ENCODE measurements at regions not wholly inside any gene's neighbourhood (a gene's known extent, or its start where the extent isn't known, plus 50 kb on each side); places are given as distances from the start of the nearest gene placed in this dataset.

GRCh38 chr21:41024341-41024740 lies 143.6 kb upstream of the BACE2 start:
- Histone ChIP-seq H3K4me1 (ENCODE audit: control insufficient read depth in 1 of 2, insufficient read depth in 2 of 2, low read length in 2 of 2) (no peaks in the 10 kb centered on the region), H3K4me3 (replicated peaks in 1 of 3; ENCODE audit: low read depth in 2 of 3, low read length in 3 of 3) (no peak overlapping the region), H2AFZ (ENCODE audit: insufficient read depth, low read depth, low read length, poor library complexity, severe bottlenecking) (no peak overlapping the region), H3K36me3 (replicated peaks in 1 of 2; ENCODE audit: control insufficient read depth in 1 of 2, insufficient read depth in 2 of 2, low read length in 2 of 2) (no peaks in the 10 kb centered on the region), H4K20me1 (ENCODE audit: insufficient read depth, low read length) (no peaks in the 10 kb centered on the region), H3K79me2 (ENCODE audit: insufficient read depth, low read length) (no peaks in the 10 kb centered on the region), H3K4me2 (replicated peaks; ENCODE audit: extremely low read depth, low read length, poor library complexity, severe bottlenecking) (no peak overlapping the region), H3K27ac (ENCODE audit: low read depth in 1 of 2, low read length in 2 of 2) (no peak overlapping the region), H3K9me3 (replicated peaks in 1 of 2; ENCODE audit: control insufficient read depth in 1 of 2, insufficient read depth in 1 of 2, low read length in 2 of 2) (no peaks in the 10 kb centered on the region), H3K9ac (ENCODE audit: insufficient read depth, low read length, poor library complexity, severe bottlenecking) (no peak overlapping the region), H3K27me3 (ENCODE audit: control insufficient read depth in 2 of 2, insufficient read depth in 2 of 2, low read length in 2 of 2) (no peaks in the 10 kb centered on the region)
- H3K9me3 Mint-ChIP-seq, result peaks cover 3 to 12% (median 5%) of the 10 kb centered on the region in 7 donors
- DNase-seq, result no peak
- WGBS (ENCODE audit: insufficient coverage), result no CpG with 5 or more reads among the region's 2 CpGs
- peaks cover 0 to 6% (median 5%) of the 10 kb centered on the region in 3 donors for H3K27me3 Mint-ChIP-seq (ENCODE audit: low read depth in 3 of 3)
- H3K27ac Mint-ChIP-seq, result peak overlapping the region in 1 of 7 donors; percentile 42
- H3K36me3 Mint-ChIP-seq, result no peaks in the 10 kb centered on the region
- TF ChIP-seq, protein P1, sequence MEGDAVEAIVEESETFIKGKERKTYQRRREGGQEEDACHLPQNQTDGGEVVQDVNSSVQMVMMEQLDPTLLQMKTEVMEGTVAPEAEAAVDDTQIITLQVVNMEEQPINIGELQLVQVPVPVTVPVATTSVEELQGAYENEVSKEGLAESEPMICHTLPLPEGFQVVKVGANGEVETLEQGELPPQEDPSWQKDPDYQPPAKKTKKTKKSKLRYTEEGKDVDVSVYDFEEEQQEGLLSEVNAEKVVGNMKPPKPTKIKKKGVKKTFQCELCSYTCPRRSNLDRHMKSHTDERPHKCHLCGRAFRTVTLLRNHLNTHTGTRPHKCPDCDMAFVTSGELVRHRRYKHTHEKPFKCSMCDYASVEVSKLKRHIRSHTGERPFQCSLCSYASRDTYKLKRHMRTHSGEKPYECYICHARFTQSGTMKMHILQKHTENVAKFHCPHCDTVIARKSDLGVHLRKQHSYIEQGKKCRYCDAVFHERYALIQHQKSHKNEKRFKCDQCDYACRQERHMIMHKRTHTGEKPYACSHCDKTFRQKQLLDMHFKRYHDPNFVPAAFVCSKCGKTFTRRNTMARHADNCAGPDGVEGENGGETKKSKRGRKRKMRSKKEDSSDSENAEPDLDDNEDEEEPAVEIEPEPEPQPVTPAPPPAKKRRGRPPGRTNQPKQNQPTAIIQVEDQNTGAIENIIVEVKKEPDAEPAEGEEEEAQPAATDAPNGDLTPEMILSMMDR (IDR thresholded peaks at IDR 0.05), result no peak
- no peaks in the 10 kb centered on the region for H3K4me1 Mint-ChIP-seq
- intact Hi-C loops (cut with micrococcal nuclease), result no loop called here
- H3K4me3 Mint-ChIP-seq, result no peak overlapping the region

GRCh38 chr21:41024746-41025254 lies 143.2 kb upstream of the BACE2 start:
- Mint-ChIP-seq H3K4me1 (no peaks in the 10 kb centered on the region), H3K9me3 (peaks cover 2 to 11% (median 5%) of the 10 kb centered on the region in 7 donors), H3K4me3 (no peak overlapping the region), H3K27me3 (ENCODE audit: low read depth in 3 of 3) (peaks cover 0 to 4% (median 4%) of the 10 kb centered on the region in 3 donors), H3K36me3 (no peaks in the 10 kb centered on the region), H3K27ac (no peak overlapping the region)
- Histone ChIP-seq H3K36me3 (replicated peaks in 1 of 2; ENCODE audit: control insufficient read depth in 1 of 2, insufficient read depth in 2 of 2, low read length in 2 of 2) (no peaks in the 10 kb centered on the region), H3K27me3 (ENCODE audit: control insufficient read depth in 2 of 2, insufficient read depth in 2 of 2, low read length in 2 of 2) (no peaks in the 10 kb centered on the region), H3K4me1 (ENCODE audit: control insufficient read depth in 1 of 2, insufficient read depth in 2 of 2, low read length in 2 of 2) (no peaks in the 10 kb centered on the region), H3K9me3 (replicated peaks in 1 of 2; ENCODE audit: control insufficient read depth in 1 of 2, insufficient read depth in 1 of 2, low read length in 2 of 2) (no peaks in the 10 kb centered on the region), H3K4me2 (replicated peaks; ENCODE audit: extremely low read depth, low read length, poor library complexity, severe bottlenecking) (no peak overlapping the region), H3K27ac (ENCODE audit: low read depth in 1 of 2, low read length in 2 of 2) (no peak overlapping the region), H3K79me2 (ENCODE audit: insufficient read depth, low read length) (no peaks in the 10 kb centered on the region), H2AFZ (ENCODE audit: insufficient read depth, low read depth, low read length, poor library complexity, severe bottlenecking) (no peak overlapping the region), H3K9ac (ENCODE audit: insufficient read depth, low read length, poor library complexity, severe bottlenecking) (no peak overlapping the region), H4K20me1 (ENCODE audit: insufficient read depth, low read length) (no peaks in the 10 kb centered on the region), H3K4me3 (replicated peaks in 1 of 3; ENCODE audit: low read depth in 2 of 3, low read length in 3 of 3) (no peak overlapping the region)
- no peak for DNase-seq
- intact Hi-C loops (cut with micrococcal nuclease), result no loop called here
- TF ChIP-seq, protein P1 (IDR thresholded peaks at IDR 0.05), result no peak
- WGBS (ENCODE audit: insufficient coverage), result 92% methylated on average over 13 of the region's 13 CpGs
